H1 (cell line): ENCODE measurements at regions not wholly inside any gene's neighbourhood (a gene's known extent, or its start where the extent isn't known, plus 50 kb on each side); places are given as distances from the start of the nearest gene placed in this dataset.
A peak's percentile ranks its signal among the peaks of the same experiment; 100 is the strongest.

ENCODE experiments used
- CTCF ChIA-PET: fragments of 300-600 bp; sonication (Branson Sonifier 250); formaldehyde crosslinking; loops from one replicate; lab custom pipeline; 2021; ENCODE audit not compliant: partially characterized antibody; lab: Charles Lee
- POLR2A ChIA-PET: fragments of 300-600 bp; sonication (Branson Sonifier 250); formaldehyde crosslinking; loops from one replicate; lab custom pipeline; 2021; ENCODE audit warnings: inconsistent platforms; ENCODE audit not compliant: partially characterized antibody; lab: Charles Lee
- DNase-seq, 2 experiments: peaks; one replicate each; pipeline versions ENCODE4 v3.0.0 to v3.0.0-alpha.2; 2010 to 2022; ENCODE audit warnings: low spot score in 2 of 2, low read depth in 1 of 2, mixed read lengths in 1 of 2
- FAIRE-seq: peaks from 2 replicates; lab custom pipeline; 2011; peaks lifted over from hg19 to GRCh38; lab: Jason Lieb, UNC
- H2AFZ ChIP-seq: 2 replicates; pipeline ENCODE4 v1.8.1; 2012; ENCODE audit warnings: low read length, inconsistent platforms
- H2AK5ac ChIP-seq: 2 replicates; pipeline ENCODE4 v1.6.1; 2013; ENCODE audit warnings: low read depth, low read length
- H2BK120ac ChIP-seq: replicated peaks from 2 replicates; pipeline ENCODE3; 2013; ENCODE audit warnings: low read depth, low read length, inconsistent platforms
- H2BK12ac ChIP-seq: 2 replicates; pipeline ENCODE4 v1.6.1; 2013; ENCODE audit warnings: low read depth, low read length
- H2BK15ac ChIP-seq: 2 replicates; pipeline ENCODE4 v1.6.1; 2013; ENCODE audit warnings: low read length
- H2BK20ac ChIP-seq: 2 replicates; pipeline ENCODE4 v1.6.1; 2013; ENCODE audit warnings: low read length
- H2BK5ac ChIP-seq: 2 replicates; pipeline ENCODE4 v1.6.1; 2013; ENCODE audit warnings: low read depth, low read length
- H3K14ac ChIP-seq: 2 replicates; pipeline ENCODE4 v1.6.1; 2013; ENCODE audit warnings: inconsistent platforms; ENCODE audit not compliant: insufficient read length
- H3K18ac ChIP-seq: 2 replicates; pipeline ENCODE4 v1.6.1; 2013; ENCODE audit warnings: low read length; ENCODE audit errors: extremely low read depth
- H3K23ac ChIP-seq: 2 replicates; pipeline ENCODE4 v1.6.1; 2013; ENCODE audit warnings: inconsistent platforms; ENCODE audit not compliant: insufficient read length
- H3K23me2 ChIP-seq: 2 replicates; pipeline ENCODE4 v1.6.1; 2013; ENCODE audit warnings: low read depth, low read length
- H3K27ac ChIP-seq: 2 replicates; pipeline ENCODE4 v1.6.1; 2011; ENCODE audit warnings: low read depth, low read length, inconsistent platforms
- H3K27me3 ChIP-seq, 4 experiments: replicated peaks in 1 of 4; 1 replicate in 1 of 4; 2 replicates in 3 of 4; pipeline versions ENCODE4 v1.6.1 to v1.8.1; 2011 to 2013; ENCODE audit warnings: low read length in 3 of 4, mild to moderate bottlenecking in 3 of 4, inconsistent platforms in 2 of 4, mixed read lengths in 2 of 4, moderate library complexity in 1 of 4; ENCODE audit not compliant: control insufficient read depth in 3 of 4, insufficient read depth in 3 of 4; ENCODE audit errors: extremely low read depth in 1 of 4
- H3K36me3 ChIP-seq, 4 experiments: 2 replicates each; pipeline versions ENCODE4 v1.6.1 to v1.8.1; 2011 to 2013; ENCODE audit warnings: mild to moderate bottlenecking in 4 of 4, low read length in 3 of 4, moderate library complexity in 2 of 4, control low read depth in 1 of 4, inconsistent platforms in 1 of 4; ENCODE audit not compliant: insufficient read depth in 4 of 4, control insufficient read depth in 2 of 4
- H3K4ac ChIP-seq: replicated peaks from 2 replicates; pipeline ENCODE3; 2013; ENCODE audit warnings: low read length, low read depth, mixed read lengths, inconsistent platforms; ENCODE audit not compliant: insufficient read length
- H3K4me1 ChIP-seq, 4 experiments: replicated peaks in 1 of 4; 1 replicate in 1 of 4; 2 replicates in 3 of 4; pipeline versions ENCODE4 v1.6.1 to v1.8.1; 2011 to 2013; ENCODE audit warnings: low read length in 3 of 4, inconsistent platforms in 2 of 4, mixed read lengths in 1 of 4; ENCODE audit not compliant: insufficient read depth in 4 of 4, control insufficient read depth in 3 of 4
- H3K4me2 ChIP-seq, 2 experiments: 2 replicates each; pipeline versions ENCODE4 v1.6.1 to v1.8.1; 2011 to 2013; ENCODE audit warnings: low read depth in 2 of 2, low read length in 2 of 2, control low read depth in 1 of 2, inconsistent platforms in 1 of 2, mild to moderate bottlenecking in 1 of 2; ENCODE audit not compliant: insufficient read depth in 1 of 2
- H3K4me3 ChIP-seq, 4 experiments: fragments of 200-600, 300-600 bp in 1 of 4; sonication (generic), shearing (Covaris generic), sonication (Bioruptor Twin) in 1 of 4; 2 replicates each; pipeline versions ENCODE4 v1.5.1 to v1.8.1; 2011 to 2016; ENCODE audit warnings: low read length in 4 of 4, low read depth in 3 of 4, control low read depth in 2 of 4, inconsistent platforms in 2 of 4, mild to moderate bottlenecking in 2 of 4, mixed read lengths in 1 of 4, moderate library complexity in 1 of 4; ENCODE audit not compliant: insufficient read depth in 2 of 4; ENCODE audit errors: extremely low read depth in 1 of 4
- H3K56ac ChIP-seq: replicated peaks from 2 replicates; pipeline ENCODE3; 2013; ENCODE audit warnings: low read depth, mild to moderate bottlenecking, mixed read lengths, low read length, inconsistent platforms; ENCODE audit not compliant: insufficient read length
- H3K79me1 ChIP-seq: 2 replicates; pipeline ENCODE4 v1.6.1; 2013; ENCODE audit warnings: low read depth, low read length, control low read depth
- H3K79me2 ChIP-seq, 2 experiments: 2 replicates each; pipeline versions ENCODE4 v1.6.1 to v1.8.1; 2012 to 2013; ENCODE audit warnings: low read length in 2 of 2, mild to moderate bottlenecking in 2 of 2, inconsistent platforms in 1 of 2; ENCODE audit not compliant: insufficient read depth in 2 of 2, control insufficient read depth in 1 of 2
- H3K9ac ChIP-seq, 4 experiments: replicated peaks in 1 of 4; 1 replicate in 1 of 4; 2 replicates in 3 of 4; pipeline versions ENCODE4 v1.6.1 to v1.8.1; 2011 to 2013; ENCODE audit warnings: low read depth in 3 of 4, low read length in 3 of 4, control low read depth in 2 of 4, mild to moderate bottlenecking in 2 of 4, moderate library complexity in 2 of 4, inconsistent platforms in 1 of 4; ENCODE audit errors: extremely low read depth in 1 of 4
- H3K9me3 ChIP-seq, 2 experiments: 2 replicates each; pipeline versions ENCODE4 v1.6.1 to v1.8.1; 2012 to 2013; ENCODE audit warnings: mild to moderate bottlenecking in 2 of 2, moderate library complexity in 2 of 2, control low read depth in 1 of 2, inconsistent platforms in 1 of 2, low read depth in 1 of 2, low read length in 1 of 2, mixed read lengths in 1 of 2; ENCODE audit not compliant: insufficient read depth in 2 of 2
- H4K20me1 ChIP-seq, 2 experiments: replicated peaks in 1 of 2; 2 replicates each; pipeline versions ENCODE3 to v1.8.1; 2011 to 2013; ENCODE audit warnings: inconsistent platforms in 2 of 2, low read length in 2 of 2, mild to moderate bottlenecking in 1 of 2; ENCODE audit not compliant: insufficient read depth in 2 of 2, control insufficient read depth in 1 of 2
- H4K5ac ChIP-seq: 2 replicates; pipeline ENCODE4 v1.6.1; 2013; ENCODE audit warnings: low read length, low read depth, mixed read lengths, inconsistent platforms; ENCODE audit not compliant: insufficient read length
- H4K8ac ChIP-seq: 2 replicates; pipeline ENCODE4 v1.8.0; 2013; ENCODE audit warnings: mild to moderate bottlenecking, moderate library complexity, low read length, inconsistent platforms; ENCODE audit not compliant: insufficient read depth; ENCODE audit errors: extremely low read depth
- H4K91ac ChIP-seq: replicated peaks from 2 replicates; pipeline ENCODE3; 2013; ENCODE audit warnings: low read length, mixed read lengths, inconsistent platforms; ENCODE audit not compliant: insufficient read length
- BRCA1 ChIP-seq: IDR thresholded peaks from 2 replicates; pipeline ENCODE4 v1.6.1; 2012; ENCODE audit warnings: low read depth, low read length, improper control_type of control experiment
- EP300 ChIP-seq, 2 experiments: IDR thresholded peaks; 1 replicate in 1 of 2; 2 replicates in 1 of 2; pipeline ENCODE4 v1.6.1; 2011 to 2012; ENCODE audit warnings: low read depth in 2 of 2, low read length in 2 of 2, mild to moderate bottlenecking in 2 of 2, borderline replicate concordance in 1 of 2, inconsistent platforms in 1 of 2, moderate library complexity in 1 of 2
- GABPA ChIP-seq: IDR thresholded peaks from 2 replicates; pipeline ENCODE4 v1.6.1; 2011; ENCODE audit warnings: mild to moderate bottlenecking, low read length, moderate library complexity, borderline replicate concordance; ENCODE audit not compliant: insufficient read depth
- HDAC6 ChIP-seq: IDR thresholded peaks from one replicate; pipeline ENCODE4 v1.7.1; 2012; ENCODE audit warnings: low read depth, mild to moderate bottlenecking, inconsistent platforms, low read length, moderate library complexity
- KDM1A ChIP-seq: fragments of 200-600, 300-600 bp; sonication (generic); IDR thresholded peaks from 2 replicates; pipeline ENCODE4 v1.7.1; 2016; ENCODE audit warnings: mild to moderate bottlenecking, low read length, borderline replicate concordance
- KDM5A ChIP-seq: fragments of 200-600 bp; IDR thresholded peaks from 2 replicates; pipeline ENCODE4 v1.7.1; 2012; ENCODE audit warnings: mild to moderate bottlenecking, low read length, inconsistent platforms, mixed read lengths
- NANOG ChIP-seq: IDR thresholded peaks from 2 replicates; pipeline ENCODE4 v1.6.1; 2011; ENCODE audit warnings: low read length, low read depth, mild to moderate bottlenecking, inconsistent platforms; ENCODE audit not compliant: insufficient read depth, poor library complexity, severe bottlenecking
- POLR2AphosphoS5 ChIP-seq: IDR thresholded peaks from 2 replicates; pipeline ENCODE4 v1.6.1; 2011; ENCODE audit warnings: low read depth, low read length
- SAP30 ChIP-seq: fragments of 300-600 bp; sonication (generic); IDR thresholded peaks from 2 replicates; pipeline ENCODE4 v1.7.1; 2012; ENCODE audit warnings: low read length, moderate library complexity, mild to moderate bottlenecking, inconsistent platforms; ENCODE audit not compliant: insufficient read depth, insufficient replicate concordance
- SIRT6 ChIP-seq: IDR thresholded peaks from one replicate; pipeline ENCODE4 v1.7.1; 2012; ENCODE audit warnings: low read length, inconsistent platforms
- SIX5 ChIP-seq: IDR thresholded peaks from 2 replicates; pipeline ENCODE4 v1.6.1; 2011; ENCODE audit warnings: mild to moderate bottlenecking, low read depth, low read length
- TAF1 ChIP-seq: IDR thresholded peaks from 2 replicates; pipeline ENCODE4 v1.6.1; 2011; ENCODE audit warnings: mild to moderate bottlenecking, low read depth, low read length
- TBP ChIP-seq: IDR thresholded peaks from 2 replicates; pipeline ENCODE4 v1.6.1; 2011; ENCODE audit warnings: low read depth, low read length, improper control_type of control experiment
- YY1 ChIP-seq: IDR thresholded peaks from 2 replicates; pipeline ENCODE4 v1.6.1; 2011; ENCODE audit warnings: low read depth, mild to moderate bottlenecking, low read length
- WGBS, 2 experiments: shearing (Covaris generic) in 1 of 2; methylation state at CpG; one replicate each; pipeline versions ENCODE4 v1.1.6 to v1.1.7; 2013 to 2015; ENCODE audit warnings: low lambda C conversion rate in 2 of 2, mixed read lengths in 2 of 2, inconsistent platforms in 1 of 2, low coverage in 1 of 2, missing lambda C conversion rate in 1 of 2; ENCODE audit not compliant: insufficient replicate concordance in 2 of 2, insufficient coverage in 1 of 2, insufficient read length in 1 of 2; ENCODE audit errors: extremely low coverage in 1 of 2, missing lambda C conversion rate in 1 of 2; 5-methylcytosine and 5-hydroxymethylcytosine counted together

DNA sequence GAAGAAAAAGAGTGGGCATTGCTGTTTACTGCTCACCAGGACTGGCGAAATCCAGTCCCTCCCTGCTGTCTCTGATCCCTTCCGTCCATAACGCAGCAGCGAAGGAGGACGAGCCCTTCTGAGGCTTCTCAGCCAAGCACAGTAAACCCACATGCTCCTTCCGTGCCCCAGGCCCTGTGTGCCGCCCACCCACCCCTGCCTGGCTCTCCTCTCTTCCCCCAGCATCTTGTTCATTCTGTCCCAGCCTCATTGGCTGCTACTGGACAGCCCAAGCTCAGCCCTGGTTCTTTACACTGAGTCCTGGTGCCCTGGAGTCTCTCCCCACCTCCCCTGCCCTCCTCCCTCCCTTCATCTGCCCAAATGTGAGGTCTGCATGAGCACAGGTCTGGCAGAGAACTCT lies 559.7 kb downstream of the BRD1 start:
- Histone ChIP-seq H3K27ac (no peak overlapping the region), H4K5ac (no peak overlapping the region), H2BK120ac (peak overlapping the region; percentile 26), H3K18ac (peak overlapping the region; percentile 26; the same call in 1 of the 2 replicates), H3K79me2 (no peaks in the 10 kb centered on the region), H3K79me1 (no peaks in the 10 kb centered on the region), H3K9ac (no peak overlapping the region), H2BK20ac (peak overlapping the region; percentile 98), H3K4ac (no peak overlapping the region), H3K9me3 (no peaks in the 10 kb centered on the region), H3K27me3 (peaks cover 1 to 21% (median 16%) of the 10 kb centered on the region in 4 experiments; a peak in 6 of 7 replicates), H4K91ac (peak overlapping the region; percentile 57), H3K36me3 (no peaks in the 10 kb centered on the region), H2AK5ac (0 out of 2 replicates have a peak overlapping the region, but pooled peaks have one; percentile 53), H2AFZ (no peak overlapping the region), H2BK15ac (no peak overlapping the region), H4K8ac (no peak overlapping the region), H3K4me3 (no peak overlapping the region), H3K4me1 (peaks cover 7 to 25% (median 18%) of the 10 kb centered on the region in 4 experiments), H3K56ac (no peak overlapping the region), H2BK5ac (peak overlapping the region; percentile 89; the same call in 1 of the 2 replicates), H3K4me2 (no peak overlapping the region; a peak in 1 of 4 replicates), H3K23ac (no peak overlapping the region), H3K23me2 (peaks cover 5% of the 10 kb centered on the region; the same call in 1 of the 2 replicates), H2BK12ac (peak overlapping the region; percentile 97; the same call in 1 of the 2 replicates), H3K14ac (no peak overlapping the region), H4K20me1 (no peaks in the 10 kb centered on the region)
- 52% methylated on average over 6 of the region's 7 CpGs; no CpG with 5 or more reads in 1 of the 2 experiments for WGBS, 2 experiments
- ChIA-PET CTCF (interaction anchor here (1.3 kb wide), 1 partner anchor 222 kb away, joined by 4 read pairs; no protein-coding TSS in a partner anchor), POLR2A (no interaction called here)
- no peak for FAIRE-seq
- no peak for DNase-seq
- TF ChIP-seq KDM5A (no peak), POLR2AphosphoS5 (no peak), GABPA (no peak), KDM1A (no peak), YY1 (no peak), BRCA1 (no peak), SIRT6 (no peak), TBP (no peak), TAF1 (no peak), SIX5 (no peak), EP300 (IDR thresholded peaks at IDR 0.05; ENCODE audit: borderline replicate concordance in 1 of 2, low read depth in 2 of 2, low read length in 2 of 2) (no peak), SAP30 (no peak), NANOG (no peak), HDAC6 (no peak)
